MM.1S (cell line): ENCODE measurements at regions not wholly inside any gene's neighbourhood (a gene's known extent, or its start where the extent isn't known, plus 50 kb on each side); places are given as distances from the start of the nearest gene placed in this dataset.

Experiments
- DNase-seq: peaks from one replicate; pipeline ENCODE4 v3.0.0-alpha.2; 2015
- H2AFZ ChIP-seq: fragments of 300-600 bp; sonication (generic); 2 replicates; pipeline ENCODE4 v1.6.0; 2016; ENCODE audit warnings: antibody characterized with exemption, low read length
- H3F3A ChIP-seq: fragments of 300-600 bp; sonication (generic); 2 replicates; pipeline ENCODE4 v1.6.1; 2016; ENCODE audit warnings: mild to moderate bottlenecking, antibody characterized with exemption, low read length, moderate library complexity, mixed read lengths; ENCODE audit not compliant: insufficient read depth
- H3K27ac ChIP-seq: fragments of 300-600 bp; sonication (generic); 2 replicates; pipeline ENCODE4 v1.5.1; 2016; ENCODE audit warnings: mild to moderate bottlenecking, low read length
- H3K27me3 ChIP-seq: fragments of 300-600 bp; sonication (generic); replicated peaks from 2 replicates; pipeline ENCODE4 v1.6.0; 2016; ENCODE audit warnings: low read length; ENCODE audit not compliant: insufficient read depth
- H3K36me3 ChIP-seq: fragments of 300-600 bp; sonication (generic); replicated peaks from 2 replicates; pipeline ENCODE4 v1.6.1; 2016; ENCODE audit warnings: mild to moderate bottlenecking, low read length, mixed read lengths; ENCODE audit not compliant: insufficient read depth
- H3K4me1 ChIP-seq: fragments of 300-600 bp; sonication (generic); 2 replicates; pipeline ENCODE4 v1.6.1; 2016; ENCODE audit warnings: low read length, mixed read lengths
- H3K4me2 ChIP-seq: fragments of 300-600 bp; sonication (generic); 2 replicates; pipeline ENCODE4 v1.6.0; 2016; ENCODE audit warnings: low read depth, low read length
- H3K4me3 ChIP-seq: fragments of 300-600 bp; sonication (generic); 2 replicates; pipeline ENCODE4 v1.5.1; 2016; ENCODE audit warnings: low read length, mixed read lengths
- H3K79me2 ChIP-seq: fragments of 300-600 bp; sonication (generic); 2 replicates; pipeline ENCODE4 v1.6.1; 2016; ENCODE audit warnings: mixed run types, low read length, mixed read lengths
- H3K9ac ChIP-seq: fragments of 300-600 bp; sonication (generic); 2 replicates; pipeline ENCODE4 v1.6.1; 2016; ENCODE audit warnings: low read length, mixed read lengths
- H3K9me2 ChIP-seq: fragments of 300-600 bp; sonication (generic); replicated peaks from 2 replicates; pipeline ENCODE4 v1.6.1; 2016; ENCODE audit warnings: mild to moderate bottlenecking, low read length, mixed read lengths; ENCODE audit not compliant: insufficient read depth
- H3K9me3 ChIP-seq: fragments of 300-600 bp; sonication (generic); replicated peaks from 2 replicates; pipeline ENCODE4 v1.6.1; 2016; ENCODE audit warnings: mild to moderate bottlenecking, low read length, mixed read lengths; ENCODE audit not compliant: insufficient read depth
- H4K20me1 ChIP-seq: fragments of 300-600 bp; sonication (generic); 2 replicates; pipeline ENCODE4 v1.6.1; 2016; ENCODE audit warnings: mild to moderate bottlenecking, low read length, moderate library complexity, mixed read lengths; ENCODE audit not compliant: insufficient read depth
- EZH2 ChIP-seq: fragments of 300-600 bp; sonication (generic); optimal IDR thresholded peaks from 2 replicates; pipeline ENCODE3; 2017; ENCODE audit warnings: low read depth, mild to moderate bottlenecking, antibody characterized with exemption, low read length, mixed read lengths
- EZH2phosphoT487 ChIP-seq: fragments of 300-600 bp; sonication (generic); IDR thresholded peaks from 2 replicates; pipeline ENCODE4 v1.6.1; 2018; ENCODE audit warnings: antibody characterized with exemption, low read length
- TF ChIP-seq, protein P1 (sequence below): fragments of 300-600 bp; sonication (generic); IDR thresholded peaks from 2 replicates; pipeline ENCODE4 v1.5.1; 2016; ENCODE audit warnings: antibody characterized with exemption, low read length, mixed read lengths

DNA sequence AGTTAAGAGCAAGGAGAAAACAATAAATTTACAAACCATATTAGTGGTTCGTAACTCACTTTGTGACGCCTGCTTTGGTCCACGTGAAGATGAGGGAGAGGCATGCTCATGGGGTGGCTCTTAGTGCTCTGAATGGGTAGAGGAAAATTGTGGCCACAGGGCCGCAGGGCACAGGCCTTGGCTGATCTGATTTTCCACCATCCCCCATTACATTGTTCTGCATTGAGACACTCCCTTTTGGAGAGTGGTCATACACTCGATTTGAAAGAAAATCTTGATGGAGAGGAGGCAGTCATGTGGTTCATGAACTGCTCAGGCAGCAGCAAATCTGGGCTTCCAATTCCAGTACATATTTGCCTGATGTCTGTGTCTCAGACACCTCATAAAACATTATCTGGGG is 815.2 kb downstream of the UQCRFS1 start:
- Histone ChIP-seq H3F3A (peaks cover 23% of the 10 kb centered on the region), H3K27ac (no peak overlapping the region), H3K27me3 (no peaks in the 10 kb centered on the region), H3K36me3 (no peaks in the 10 kb centered on the region), H3K4me1 (peaks cover 19% of the 10 kb centered on the region), H3K4me3 (no peak overlapping the region), H4K20me1 (no peaks in the 10 kb centered on the region), H3K9ac (no peak overlapping the region), H3K9me2 (no peaks in the 10 kb centered on the region), H3K4me2 (no peak overlapping the region), H2AFZ (no peak overlapping the region), H3K79me2 (no peaks in the 10 kb centered on the region), H3K9me3 (no peaks in the 10 kb centered on the region)
- TF ChIP-seq, protein P1, sequence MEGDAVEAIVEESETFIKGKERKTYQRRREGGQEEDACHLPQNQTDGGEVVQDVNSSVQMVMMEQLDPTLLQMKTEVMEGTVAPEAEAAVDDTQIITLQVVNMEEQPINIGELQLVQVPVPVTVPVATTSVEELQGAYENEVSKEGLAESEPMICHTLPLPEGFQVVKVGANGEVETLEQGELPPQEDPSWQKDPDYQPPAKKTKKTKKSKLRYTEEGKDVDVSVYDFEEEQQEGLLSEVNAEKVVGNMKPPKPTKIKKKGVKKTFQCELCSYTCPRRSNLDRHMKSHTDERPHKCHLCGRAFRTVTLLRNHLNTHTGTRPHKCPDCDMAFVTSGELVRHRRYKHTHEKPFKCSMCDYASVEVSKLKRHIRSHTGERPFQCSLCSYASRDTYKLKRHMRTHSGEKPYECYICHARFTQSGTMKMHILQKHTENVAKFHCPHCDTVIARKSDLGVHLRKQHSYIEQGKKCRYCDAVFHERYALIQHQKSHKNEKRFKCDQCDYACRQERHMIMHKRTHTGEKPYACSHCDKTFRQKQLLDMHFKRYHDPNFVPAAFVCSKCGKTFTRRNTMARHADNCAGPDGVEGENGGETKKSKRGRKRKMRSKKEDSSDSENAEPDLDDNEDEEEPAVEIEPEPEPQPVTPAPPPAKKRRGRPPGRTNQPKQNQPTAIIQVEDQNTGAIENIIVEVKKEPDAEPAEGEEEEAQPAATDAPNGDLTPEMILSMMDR: no peak
- no peak for TF ChIP-seq EZH2phosphoT487
- TF ChIP-seq EZH2: no peak
- DNase-seq: no peak

DNA sequence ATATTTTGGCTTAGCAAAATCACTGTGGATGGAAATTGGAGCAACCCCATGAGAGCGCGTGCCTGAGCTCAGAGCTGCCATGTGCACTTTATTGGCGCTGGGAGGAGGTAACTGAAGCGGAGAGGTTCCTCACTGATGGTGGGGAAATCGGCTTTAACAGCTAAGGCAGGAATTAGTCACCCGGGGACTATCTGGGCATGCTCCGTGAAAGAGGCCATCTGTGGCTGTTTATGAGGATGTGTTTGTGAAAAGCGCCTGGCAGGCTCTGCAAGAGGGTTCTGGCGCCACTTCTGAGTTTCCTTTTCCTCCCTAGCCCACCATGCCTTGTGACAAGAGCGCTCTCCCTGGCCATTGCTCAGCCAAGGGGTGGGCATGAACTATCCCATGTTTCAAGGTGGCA is 815.6 kb downstream of the UQCRFS1 start:
- Histone ChIP-seq H3K9me3 (no peaks in the 10 kb centered on the region), H3K27ac (no peak overlapping the region)

DNA sequence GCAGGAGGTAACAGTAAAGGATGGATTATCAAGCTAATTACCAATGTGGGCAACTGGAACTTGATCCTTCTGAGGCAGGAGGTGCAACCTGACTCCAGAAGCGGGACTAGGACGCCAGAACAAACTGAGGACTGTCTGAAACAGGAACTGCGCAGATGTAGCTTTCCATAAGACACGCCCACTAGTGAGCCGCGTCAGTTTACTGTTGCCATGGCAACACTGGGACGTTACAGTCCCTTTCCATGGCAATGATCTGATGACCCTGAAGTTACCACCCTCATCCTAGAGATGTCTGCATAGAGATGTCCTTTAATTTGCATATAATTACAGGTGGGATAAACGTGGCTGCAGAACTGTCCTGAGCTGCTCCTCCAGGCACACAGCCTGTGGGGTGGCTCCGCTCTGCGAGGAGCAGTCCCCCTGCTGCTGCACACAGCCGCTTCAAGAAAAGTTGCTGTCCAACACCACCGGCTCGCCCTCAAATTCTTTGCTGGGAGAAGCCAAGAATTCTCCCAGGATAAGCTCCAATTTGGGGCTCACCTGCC is 816.6 kb downstream of the UQCRFS1 start:
- Histone ChIP-seq H3K27ac (no peak overlapping the region), H3K9me3 (no peaks in the 10 kb centered on the region), H3K9me2 (no peaks in the 10 kb centered on the region), H3K27me3 (no peaks in the 10 kb centered on the region), H3K36me3 (no peaks in the 10 kb centered on the region), H3F3A (peaks cover 23% of the 10 kb centered on the region), H3K4me2 (no peak overlapping the region), H3K79me2 (no peaks in the 10 kb centered on the region), H3K4me3 (no peak overlapping the region), H2AFZ (no peak overlapping the region), H3K9ac (no peak overlapping the region), H4K20me1 (no peaks in the 10 kb centered on the region), H3K4me1 (peaks cover 19% of the 10 kb centered on the region)
- no peak for DNase-seq
- TF ChIP-seq EZH2 (no peak), EZH2phosphoT487 (no peak)
- TF ChIP-seq, protein P1: no peak

More for the DNA sequence above, 815.6 kb downstream of the UQCRFS1 start:
- H2AFZ ChIP-seq: no peak overlapping the region
- no peaks in the 10 kb centered on the region for H3K36me3 ChIP-seq
- no peak overlapping the region for H3K9ac ChIP-seq
- DNase-seq: no peak
- no peak overlapping the region for H3K4me3 ChIP-seq
- TF ChIP-seq EZH2phosphoT487: no peak
- TF ChIP-seq EZH2: no peak
- TF ChIP-seq, protein P1: no peak
- no peaks in the 10 kb centered on the region for H4K20me1 ChIP-seq
- H3K4me1 ChIP-seq: peaks cover 19% of the 10 kb centered on the region
- no peaks in the 10 kb centered on the region for H3K9me2 ChIP-seq
- no peak overlapping the region for H3K4me2 ChIP-seq
- no peaks in the 10 kb centered on the region for H3K27me3 ChIP-seq
- H3K79me2 ChIP-seq: no peaks in the 10 kb centered on the region
- peaks cover 23% of the 10 kb centered on the region for H3F3A ChIP-seq
